Fibroblast of skin of back (primary cell): ENCODE measurements at regions not wholly inside any gene's neighbourhood (a gene's known extent, or its start where the extent isn't known, plus 50 kb on each side); places are given as distances from the start of the nearest gene placed in this dataset.
"Not testable (repeated sequence)": the region's sequence is repeated elsewhere in the genome, so short reads cannot be mapped to it uniquely, and the experiment has no call there.

Source experiments
- DNase-seq: peaks from one replicate; pipeline ENCODE4 v3.0.0-alpha.2; 2013

DNA sequence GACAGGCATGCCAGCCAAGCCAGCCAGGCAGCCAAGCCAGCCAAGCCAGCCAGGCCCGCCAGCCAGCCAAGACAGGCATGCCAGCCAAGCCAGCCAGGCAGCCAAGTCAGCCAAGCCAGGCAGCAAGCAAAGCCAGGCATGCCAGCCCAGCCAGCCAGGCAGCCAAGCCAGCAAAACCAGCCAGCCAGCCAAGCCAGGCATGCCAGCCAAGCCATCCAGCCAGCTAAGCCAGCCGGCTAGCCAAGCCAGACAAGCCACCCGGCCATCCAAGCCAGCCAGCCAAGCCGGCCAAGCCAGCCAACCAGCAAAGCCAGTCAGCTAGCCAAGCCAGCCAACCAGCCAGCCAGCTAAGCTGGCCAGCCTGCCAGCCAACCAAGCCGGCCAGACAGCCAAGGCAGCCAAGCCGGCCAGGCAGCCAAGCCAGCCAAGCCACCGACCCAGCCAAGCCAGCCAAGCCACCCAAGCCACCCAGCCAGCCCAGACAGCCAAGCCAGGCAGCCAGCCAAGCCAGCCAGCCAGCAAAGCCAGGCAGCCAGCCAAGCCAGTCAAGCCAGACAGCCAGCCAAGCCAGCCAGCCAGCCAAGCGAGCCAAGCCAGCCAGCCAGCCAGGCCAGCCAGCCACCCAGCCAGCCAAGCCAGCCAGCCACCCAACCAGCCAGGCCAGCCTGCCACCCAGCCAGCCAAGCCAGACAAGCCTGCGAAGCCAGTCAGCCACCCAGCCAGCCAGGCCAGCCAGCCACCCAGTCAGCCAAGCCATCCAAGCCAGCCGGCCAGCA, 332.9 kb upstream of the PLGLB2 start:
- DNase-seq: not testable (repeated sequence)

DNA sequence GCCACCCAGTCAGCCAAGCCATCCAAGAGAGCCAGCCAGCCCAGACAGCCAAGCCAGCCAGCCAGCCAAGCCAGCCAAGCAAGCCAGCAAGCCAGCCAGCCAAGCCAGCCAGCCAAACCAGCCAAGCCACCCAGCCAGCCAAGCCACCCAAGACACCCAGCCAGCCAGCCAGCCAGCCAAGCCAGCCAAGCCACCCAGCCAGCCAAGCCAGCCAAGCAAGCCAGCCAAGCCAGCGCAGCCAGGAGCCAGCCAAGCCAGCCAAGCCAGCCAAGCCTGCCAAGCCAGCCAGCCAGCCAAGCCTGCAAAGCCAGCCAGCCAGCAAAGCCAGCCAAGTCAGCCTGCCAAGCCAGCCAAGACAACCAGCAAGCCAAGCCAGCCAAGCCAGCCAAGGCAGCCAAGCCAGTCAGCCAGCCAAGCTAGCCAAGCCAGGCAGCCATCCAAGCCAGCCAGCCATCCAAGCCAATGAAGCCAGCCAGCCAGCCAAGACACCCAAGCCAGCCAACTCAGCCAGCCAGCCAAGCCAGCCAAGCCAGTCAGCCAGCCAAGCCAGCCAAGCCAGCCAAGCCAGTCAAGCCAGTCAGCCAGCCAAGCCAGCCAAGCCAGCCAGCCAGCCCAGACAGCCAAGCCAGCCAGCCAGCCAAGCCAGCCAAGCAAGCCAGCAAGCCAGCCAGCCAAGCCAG, 332.2 kb upstream of the PLGLB2 start:
- DNase-seq: not testable (repeated sequence)

DNA sequence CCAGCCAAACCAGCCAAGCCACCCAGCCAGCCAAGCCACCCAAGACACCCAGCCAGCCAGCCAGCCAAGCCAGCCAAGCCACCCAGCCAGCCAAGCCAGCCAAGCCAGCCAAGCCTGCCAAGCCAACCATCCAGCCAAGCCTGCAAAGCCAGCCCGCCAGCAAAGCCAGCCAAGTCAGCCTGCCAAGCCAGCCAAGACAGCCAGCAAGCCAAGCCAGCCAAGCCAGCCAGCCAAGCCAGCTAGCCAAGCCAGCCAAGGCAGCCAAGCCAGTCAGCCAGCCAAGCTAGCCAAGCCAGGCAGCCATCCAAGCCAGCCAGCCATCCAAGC, 331.7 kb upstream of the PLGLB2 start:
- DNase-seq: not testable (repeated sequence)

DNA sequence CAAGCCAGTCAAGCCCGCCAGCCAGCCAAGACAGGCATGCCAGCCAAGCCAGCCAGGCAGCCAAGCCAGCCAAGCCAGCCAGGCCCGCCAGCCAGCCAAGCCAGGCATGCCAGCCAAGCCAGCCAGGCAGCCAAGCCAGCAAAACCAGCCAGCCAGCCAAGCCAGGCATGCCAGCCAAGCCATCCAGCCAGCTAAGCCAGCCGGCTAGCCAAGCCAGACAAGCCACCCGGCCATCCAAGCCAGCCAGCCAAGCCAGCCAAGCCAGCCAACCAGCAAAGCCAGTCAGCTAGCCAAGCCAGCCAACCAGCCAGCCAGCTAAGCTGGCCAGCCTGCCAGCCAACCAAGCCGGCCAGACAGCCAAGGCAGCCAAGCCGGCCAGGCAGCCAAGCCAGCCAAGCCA, 330.7 kb upstream of the PLGLB2 start:
- not testable (repeated sequence) for DNase-seq

DNA sequence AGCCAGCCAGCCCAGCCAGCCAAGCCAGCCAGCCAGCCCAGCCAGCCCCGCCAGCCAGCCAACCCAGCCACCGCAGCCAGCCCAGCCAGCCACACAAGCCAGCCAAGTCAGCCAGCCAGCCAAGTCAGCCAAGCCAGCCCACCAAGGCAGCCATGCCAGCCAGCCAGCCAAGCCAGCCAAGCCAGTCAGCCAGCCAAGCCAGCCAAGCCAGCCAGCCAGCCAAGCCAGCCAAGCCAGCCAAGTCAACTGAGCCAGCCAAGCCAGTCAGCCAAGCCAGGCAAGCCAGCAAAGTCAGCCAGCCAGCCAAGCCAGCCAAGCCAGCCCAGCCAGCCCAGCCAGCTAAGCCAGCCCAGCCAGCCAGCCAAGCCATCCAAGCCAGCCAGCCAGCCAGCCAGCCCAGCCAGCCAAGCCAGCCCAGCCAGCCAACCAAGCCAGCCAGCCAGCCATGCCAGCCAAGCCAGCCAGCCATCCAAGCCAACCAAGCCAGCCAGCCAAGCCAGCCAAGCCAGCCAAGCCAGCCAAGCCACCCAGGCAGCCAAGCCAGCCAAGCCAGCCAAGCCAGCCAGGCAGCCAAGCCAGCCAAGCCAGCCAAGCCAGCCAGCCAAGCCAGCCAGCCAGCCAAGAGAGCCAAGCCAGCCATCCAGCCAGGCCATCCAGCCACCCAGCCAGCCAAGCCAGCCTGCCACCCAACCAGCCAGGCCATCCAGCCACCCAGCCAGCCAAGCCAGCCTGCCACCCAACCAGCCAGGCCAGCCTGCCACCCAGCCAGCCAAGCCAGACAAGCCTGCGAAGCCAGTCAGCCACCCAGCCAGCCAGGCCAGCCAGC, 329.9 kb upstream of the PLGLB2 start:
- DNase-seq: not testable (repeated sequence)

DNA sequence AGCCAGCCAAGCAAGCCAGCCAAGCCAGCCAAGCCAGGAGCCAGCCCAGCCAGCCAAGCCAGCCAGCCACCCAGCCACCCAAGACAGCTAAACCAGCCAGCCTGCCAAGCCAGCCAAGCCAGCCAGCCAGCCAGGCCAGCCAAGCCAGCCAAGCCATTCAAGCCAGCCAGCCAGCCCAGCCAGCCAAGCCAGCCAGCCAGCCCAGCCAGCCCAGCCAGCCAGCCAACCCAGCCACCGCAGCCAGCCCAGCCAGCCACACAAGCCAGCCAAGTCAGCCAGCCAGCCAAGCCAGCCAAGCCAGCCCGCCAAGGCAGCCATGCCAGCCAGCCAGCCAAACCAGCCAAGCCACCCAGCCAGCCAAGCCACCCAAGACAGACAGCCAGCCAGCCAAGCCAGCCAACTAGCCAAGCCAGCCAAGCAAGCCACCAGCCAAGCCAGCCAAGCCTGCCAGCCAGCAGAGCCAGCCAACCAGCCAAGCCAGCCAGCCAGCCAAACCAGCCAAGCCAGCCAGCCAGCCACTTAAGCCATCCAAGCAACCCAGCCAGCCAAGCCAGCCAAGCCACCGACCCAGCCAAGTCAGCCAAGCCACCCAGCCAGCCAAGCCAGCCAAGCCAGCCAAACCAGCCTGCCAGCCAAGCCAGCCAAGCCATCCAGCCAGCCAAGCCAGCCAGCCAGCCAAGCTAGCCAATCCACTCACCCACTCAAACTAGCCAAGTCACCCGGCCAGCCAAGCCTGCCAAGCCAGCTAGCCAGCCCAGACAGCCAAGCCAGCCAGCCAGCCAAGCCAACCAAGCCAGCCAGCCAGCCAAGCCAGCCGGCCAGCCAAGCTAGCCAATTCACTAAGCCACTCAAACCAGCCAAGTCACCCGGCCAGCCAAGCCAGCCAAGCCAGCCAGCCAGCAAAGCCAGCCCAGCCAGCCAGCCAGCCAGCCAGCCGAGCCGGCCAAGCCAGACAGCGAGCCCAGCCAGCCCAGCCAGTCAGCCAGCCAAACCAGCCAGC, 328.8 kb upstream of the PLGLB2 start:
- DNase-seq: not testable (repeated sequence)

DNA sequence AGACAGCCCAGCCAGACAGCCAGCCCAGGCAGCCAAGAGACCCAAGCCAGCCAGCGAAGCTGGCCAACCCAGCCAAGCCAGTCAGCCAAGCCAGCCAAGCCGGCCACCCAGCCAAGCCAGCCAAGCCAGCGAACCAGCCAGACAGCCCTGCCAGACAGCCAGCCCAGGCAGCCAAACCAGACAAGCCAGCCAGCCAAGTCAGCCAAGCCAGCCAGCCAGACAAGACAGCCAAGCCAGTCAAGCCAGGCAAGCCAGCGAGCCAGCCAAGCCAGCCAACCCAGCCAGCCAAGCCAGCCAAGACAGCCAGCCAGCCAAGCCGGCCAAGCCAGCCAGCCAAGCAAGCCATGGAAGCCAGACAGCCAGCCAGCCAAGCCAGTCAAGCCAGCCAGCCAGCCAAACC, 327.9 kb upstream of the PLGLB2 start:
- DNase-seq: not testable (repeated sequence)

DNA sequence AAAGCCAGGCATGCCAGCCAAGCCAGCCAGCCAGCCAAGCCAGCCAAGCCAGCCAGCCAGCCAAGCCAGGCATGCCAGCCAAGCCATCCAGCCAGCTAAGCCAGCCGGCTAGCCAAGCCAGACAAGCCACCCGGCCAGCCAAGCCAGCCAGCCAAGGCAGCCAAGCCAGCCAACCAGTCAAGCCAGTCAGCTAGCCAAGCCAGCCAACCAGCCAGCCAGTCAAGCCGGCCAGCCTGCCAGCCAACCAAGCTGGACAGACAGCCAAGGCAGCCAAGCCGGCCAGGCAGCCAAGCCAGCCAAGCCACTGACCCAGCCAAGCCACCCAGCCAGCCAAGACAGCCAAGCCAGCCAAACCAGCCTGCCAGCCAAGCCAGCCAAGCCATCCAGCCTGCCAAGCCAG, 326.9 kb upstream of the PLGLB2 start:
- not testable (repeated sequence) for DNase-seq

DNA sequence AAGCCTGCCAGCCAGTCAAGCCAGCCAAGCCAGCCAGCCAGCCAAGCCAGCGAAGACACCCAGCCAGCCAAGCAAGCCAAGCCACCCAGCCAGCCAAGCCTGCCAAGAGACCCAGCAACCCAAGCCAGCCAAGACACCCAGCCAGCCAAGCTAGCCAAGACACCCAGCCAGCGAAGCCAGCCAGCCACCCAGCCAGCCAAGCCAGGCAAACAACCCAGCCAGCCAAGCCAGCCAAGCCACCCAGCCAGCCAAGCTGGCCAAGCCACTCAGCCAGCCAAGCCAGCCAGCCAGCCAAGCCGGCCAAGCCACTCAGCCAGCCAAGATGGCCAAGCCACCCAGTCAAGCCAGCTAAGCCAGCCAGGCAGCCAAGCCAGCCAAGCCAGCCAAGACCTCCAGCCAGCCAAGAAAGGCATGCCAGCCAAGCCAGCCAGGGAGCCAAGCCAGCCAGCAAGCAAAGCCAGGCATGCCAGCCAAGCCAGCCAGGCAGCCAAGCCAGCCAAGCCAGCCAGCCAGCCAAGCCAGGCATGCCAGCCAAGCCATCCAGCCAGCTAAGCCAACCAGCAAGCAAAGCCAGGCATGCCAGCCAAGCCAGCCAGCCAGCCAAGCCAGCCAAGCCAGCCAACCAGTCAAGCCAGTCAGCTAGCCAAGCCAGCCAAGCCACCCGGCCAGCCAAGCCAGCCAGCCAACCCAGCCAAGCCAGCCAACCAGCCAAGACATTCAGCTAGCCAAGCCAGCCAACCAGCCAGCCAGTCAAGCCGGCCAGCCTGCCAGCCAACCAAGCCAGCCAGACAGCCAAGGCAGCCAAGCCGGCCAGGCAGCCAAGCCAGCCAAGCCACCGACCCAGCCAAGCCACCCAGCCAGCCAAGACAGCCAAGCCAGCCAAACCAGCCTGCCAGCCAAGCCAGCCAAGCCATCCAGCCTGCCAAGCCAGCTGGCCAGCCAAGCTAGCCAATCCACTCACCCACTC, 323.8 kb upstream of the PLGLB2 start:
- DNase-seq: not testable (repeated sequence)

DNA sequence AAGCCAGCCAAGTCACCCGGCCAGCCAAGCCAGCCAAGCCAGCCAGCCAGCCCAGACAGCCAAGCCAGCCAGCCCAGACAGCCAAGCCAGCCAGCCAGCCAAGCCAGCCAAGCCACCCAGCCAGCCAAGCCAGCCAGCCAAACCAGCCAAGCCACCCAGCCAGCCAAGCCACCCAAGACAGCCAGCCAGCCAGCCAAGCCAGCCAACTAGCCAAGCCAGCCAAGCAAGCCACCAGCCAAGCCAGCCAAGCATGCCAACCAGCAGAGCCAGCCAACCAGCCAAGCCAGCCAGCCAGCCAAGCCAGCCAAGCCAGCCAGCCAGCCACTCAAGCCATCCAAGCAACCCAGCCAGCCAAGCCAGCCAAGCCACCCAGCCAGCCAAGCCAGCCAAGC, 323.1 kb upstream of the PLGLB2 start:
- not testable (repeated sequence) for DNase-seq

DNA sequence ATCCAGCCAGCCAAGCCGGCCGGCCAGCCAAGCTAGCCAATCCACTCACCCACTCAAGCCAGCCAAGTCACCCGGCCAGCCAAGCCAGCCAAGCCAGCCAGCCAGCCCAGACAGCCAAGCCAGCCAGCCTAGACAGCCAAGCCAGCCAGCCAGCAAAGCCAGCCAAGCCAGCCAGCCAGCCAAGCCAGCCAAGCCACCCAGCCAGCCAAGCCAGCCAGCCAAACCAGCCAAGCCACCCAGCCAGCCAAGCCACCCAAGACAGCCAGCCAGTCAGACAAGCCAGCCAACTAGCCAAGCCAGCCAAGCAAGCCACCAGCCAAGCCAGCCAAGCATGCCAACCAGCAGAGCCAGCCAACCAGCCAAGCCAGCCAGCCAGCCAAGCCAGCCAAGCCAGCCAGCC, 322.7 kb upstream of the PLGLB2 start:
- not testable (repeated sequence) for DNase-seq

DNA sequence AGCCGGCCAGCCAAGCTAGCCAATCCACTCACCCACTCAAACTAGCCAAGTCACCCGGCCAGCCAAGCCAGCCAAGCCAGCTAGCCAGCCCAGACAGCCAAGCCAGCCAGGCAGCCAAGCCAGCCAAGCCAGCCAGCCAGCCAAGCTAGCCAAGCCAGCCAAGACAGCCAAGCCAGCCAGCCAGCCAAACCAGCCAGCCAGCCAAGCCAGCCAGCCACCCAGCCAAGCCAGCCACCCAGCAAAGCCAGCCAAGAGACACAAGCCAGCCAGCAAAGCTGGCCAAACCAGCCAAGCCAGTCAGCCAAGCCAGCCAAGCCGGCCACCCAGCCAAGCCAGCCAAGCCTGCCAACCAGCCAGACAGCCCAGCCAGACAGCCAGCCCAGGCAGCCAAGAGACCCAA, 322.2 kb upstream of the PLGLB2 start:
- not testable (repeated sequence) for DNase-seq

DNA sequence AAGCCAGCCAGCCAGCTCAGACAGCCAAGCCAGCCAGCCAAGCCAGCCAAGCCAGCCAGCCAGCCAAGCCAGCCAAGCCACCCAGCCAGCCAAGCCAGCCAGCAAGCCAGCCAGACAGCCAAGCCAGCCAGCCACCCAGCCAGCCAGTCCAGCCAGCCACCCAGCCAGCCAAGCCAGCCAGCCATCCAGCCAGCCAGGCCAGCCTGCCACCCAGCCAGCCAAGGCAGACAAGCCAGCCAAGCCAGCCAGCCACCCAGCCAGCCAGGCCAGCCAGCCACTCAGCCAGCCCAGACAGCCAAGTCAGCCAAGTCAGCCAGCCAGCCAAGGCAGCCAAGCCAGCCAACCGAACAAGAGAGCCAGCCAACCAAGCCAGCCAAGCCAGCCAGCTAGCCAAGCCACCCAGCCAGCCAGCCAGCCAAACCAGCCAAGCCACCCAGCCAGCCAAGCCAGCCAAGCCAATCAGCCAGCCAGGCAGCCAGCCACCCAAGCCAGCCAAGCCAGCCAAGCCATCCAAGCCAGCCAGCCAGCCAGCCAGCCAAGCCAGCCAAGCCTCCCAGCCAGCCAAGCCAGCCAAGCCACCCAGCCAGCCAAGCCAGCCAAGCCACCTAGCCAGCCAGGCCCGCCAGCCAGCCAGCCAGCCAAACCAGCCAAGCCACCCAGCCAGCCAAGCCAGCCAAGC, 319.3 kb upstream of the PLGLB2 start:
- not testable (repeated sequence) for DNase-seq

DNA sequence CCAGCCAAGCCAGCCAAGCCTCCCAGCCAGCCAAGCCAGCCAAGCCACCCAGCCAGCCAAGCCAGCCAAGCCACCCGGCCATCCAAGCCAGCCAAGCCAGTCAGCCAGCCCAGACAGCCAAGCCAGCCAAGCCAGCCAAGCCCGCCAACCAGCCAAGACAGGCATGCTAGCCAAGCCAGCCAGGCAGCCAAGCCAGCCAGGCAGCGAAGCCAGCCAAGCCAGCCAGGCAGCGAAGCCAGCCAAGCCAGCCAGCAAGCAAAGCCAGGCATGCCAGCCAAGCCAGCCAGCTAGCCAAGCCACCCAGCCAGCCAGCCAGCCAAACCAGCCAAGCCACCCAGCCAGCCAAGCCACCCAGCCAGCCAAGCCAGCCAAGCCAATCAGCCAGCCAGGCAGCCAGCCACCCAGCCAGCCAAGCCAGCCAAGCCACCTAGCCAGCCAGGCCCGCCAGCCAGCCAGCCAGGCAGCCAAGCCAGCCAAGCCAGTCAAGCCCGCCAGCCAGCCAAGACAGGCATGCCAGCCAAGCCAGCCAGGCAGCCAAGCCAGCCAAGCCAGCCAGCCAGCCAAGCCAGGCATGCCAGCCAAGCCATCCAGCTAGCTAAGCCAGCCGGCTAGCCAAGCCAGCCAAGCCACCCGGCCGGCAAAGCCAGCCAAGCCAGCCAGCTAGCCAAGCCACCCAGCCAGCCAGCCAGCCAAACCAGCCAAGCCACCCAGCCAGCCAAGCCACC, 318.5 kb upstream of the PLGLB2 start:
- DNase-seq: not testable (repeated sequence)

DNA sequence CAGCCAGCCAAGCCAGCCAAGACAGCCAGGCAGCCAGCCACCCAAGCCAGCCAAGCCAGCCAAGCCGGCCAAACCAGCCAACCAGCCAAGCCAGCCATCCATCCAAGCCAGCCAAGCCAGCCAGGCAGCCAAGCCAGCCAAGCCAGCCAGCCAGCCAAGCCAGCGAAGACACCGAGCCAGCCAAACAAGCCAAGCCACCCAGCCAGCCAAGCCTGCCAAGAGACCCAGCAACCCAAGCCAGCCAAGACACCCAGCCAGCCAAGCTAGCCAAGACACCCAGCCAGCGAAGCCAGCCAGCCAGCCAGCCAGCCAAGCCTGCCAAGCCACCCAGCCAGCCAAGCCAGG, 318.0 kb upstream of the PLGLB2 start:
- DNase-seq: not testable (repeated sequence)

DNA sequence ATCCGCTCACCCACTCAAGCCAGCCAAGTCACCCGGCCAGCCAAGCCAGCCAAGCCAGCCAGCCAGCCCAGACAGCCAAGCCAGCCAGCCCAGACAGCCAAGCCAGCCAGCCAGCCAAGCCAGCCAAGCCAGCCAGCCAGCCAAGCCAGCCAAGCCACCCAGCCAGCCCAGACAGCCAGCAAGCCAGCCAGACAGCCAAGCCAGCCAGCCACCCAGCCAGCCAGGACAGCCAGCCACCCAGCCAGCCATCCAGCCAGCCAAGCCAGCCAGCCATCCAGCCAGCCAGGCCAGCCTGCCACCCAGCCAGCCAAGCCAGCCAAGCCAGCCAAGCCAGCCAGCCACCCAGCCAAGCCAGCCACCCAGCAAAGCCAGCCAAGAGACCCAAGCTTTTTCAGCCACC, 316.8 kb upstream of the PLGLB2 start:
- DNase-seq: not testable (repeated sequence)

DNA sequence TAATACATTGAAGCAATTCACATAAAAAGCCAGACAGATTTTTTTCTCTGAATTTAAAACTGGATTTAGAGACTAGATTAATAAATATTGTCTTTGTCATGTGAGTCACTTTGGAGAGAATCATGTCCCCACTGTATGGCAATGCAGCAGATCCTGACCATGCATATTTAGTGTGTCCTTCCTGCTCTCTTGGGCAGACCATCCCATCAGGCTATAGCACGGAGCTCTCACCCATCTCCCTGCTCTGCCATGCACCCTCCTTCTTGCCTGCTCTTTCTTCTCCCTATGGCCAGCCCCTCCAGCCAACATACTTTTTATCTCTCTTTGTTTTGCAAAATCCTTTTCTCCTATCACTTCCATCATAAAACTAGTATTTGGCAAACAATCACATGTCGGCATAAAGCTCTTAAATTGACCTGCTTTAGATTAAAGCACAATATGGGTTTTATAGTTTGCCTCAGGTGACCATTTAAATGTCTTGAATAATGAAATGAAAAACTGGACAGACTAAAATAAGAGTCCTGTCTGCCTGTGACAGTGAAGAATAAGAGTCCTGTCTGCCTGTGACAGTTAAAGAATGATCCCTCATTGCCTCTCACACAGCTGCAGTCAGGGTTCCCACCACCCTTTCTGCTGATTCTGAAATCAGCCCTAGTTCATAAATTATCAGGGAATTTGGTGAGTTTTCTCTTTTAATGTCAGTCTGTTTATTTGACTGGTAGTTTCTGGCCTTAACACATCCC, 315.0 kb upstream of the PLGLB2 start:
- DNase-seq: not testable (repeated sequence)

DNA sequence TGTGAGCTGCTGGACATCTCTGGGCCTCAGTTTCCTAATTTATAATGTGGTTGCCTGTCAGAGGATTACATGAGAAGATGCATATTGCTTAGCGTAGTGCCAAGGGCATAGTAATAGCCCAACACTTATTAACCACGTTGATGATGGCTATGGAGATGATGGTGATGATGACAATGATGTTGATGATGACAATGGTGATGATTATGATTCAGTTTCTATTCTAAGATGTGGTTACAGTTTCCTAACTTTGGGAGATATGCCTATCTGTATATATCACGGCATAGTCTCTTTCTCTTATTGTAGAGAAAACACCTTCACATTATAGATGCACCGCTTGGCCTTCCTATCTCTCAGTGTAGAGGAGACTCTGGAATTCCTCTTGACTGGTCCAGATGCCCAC, 311.9 kb upstream of the PLGLB2 start:
- DNase-seq: not testable (repeated sequence)
